ENCODE measurements at regions not wholly inside any gene's neighbourhood (a gene's known extent, or its start where the extent isn't known, plus 50 kb on each side); places are given as distances from the start of the nearest gene placed in this dataset.

DNA sequence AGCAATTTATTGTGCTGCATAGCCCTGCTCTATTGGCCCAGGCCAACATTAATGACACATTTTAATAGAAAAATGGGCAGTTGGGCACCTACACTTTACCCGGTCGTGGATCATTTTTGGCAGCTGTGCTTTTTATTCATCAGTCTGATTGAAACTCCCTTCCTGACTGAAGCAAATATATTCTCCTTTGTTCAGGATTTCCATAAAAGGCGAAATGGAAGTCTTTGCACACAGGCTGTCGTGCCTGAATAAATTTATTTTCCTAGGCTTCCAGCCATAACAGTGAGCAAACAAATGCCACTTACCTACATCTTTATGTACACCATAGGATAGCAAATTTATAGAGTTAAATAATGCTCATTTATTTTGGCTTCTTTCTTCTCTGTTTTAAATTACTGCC lies 480.7 kb upstream of the DCN start:
- no peaks in the 10 kb centered on the region for H3K9me3 Mint-ChIP-seq (ENCODE audit: unreplicated experiment)
- no peak for DNase-seq (ENCODE audit: unreplicated experiment)
- H3K36me3 Mint-ChIP-seq (ENCODE audit: insufficient read depth, unreplicated experiment) = peaks cover 6% of the 10 kb centered on the region
- BruUV-seq (replicated peaks) = no TSS peak
- CTCF ChIA-PET = no interaction called here
- H3K4me3 Mint-ChIP-seq (ENCODE audit: unreplicated experiment) = no peak overlapping the region
- no peak overlapping the region for H3K27ac Mint-ChIP-seq (ENCODE audit: low read depth, unreplicated experiment)
- intact Hi-C loops (cut with micrococcal nuclease) = no loop called here
- POLR2A ChIA-PET = interaction anchor here (0.8 kb wide), 1 partner anchor 99 kb away, joined by 3 read pairs; no protein-coding TSS in a partner anchor
- H3K4me1 Mint-ChIP-seq (ENCODE audit: insufficient read depth, unreplicated experiment) = no peaks in the 10 kb centered on the region
- TF ChIP-seq CTCF (IDR thresholded peaks at IDR 0.05; ENCODE audit: unreplicated experiment) = no peak
- H3K27me3 Mint-ChIP-seq (ENCODE audit: insufficient read depth, unreplicated experiment) = no peaks in the 10 kb centered on the region

- no peak for TF ChIP-seq CTCF (IDR thresholded peaks at IDR 0.05; ENCODE audit: unreplicated experiment)
- no peaks in the 10 kb centered on the region for H3K27me3 Mint-ChIP-seq (ENCODE audit: insufficient read depth, unreplicated experiment)
- no peak overlapping the region for H3K4me3 Mint-ChIP-seq (ENCODE audit: unreplicated experiment)
- H3K27ac Mint-ChIP-seq (ENCODE audit: low read depth, unreplicated experiment) = no peak overlapping the region
- intact Hi-C loops (cut with micrococcal nuclease) = no loop called here
- ChIA-PET CTCF (no interaction called here), POLR2A (interaction anchor here (1.2 kb wide), 1 partner anchor 41 kb away, joined by 3 read pairs; no protein-coding TSS in a partner anchor)
- BruUV-seq (replicated peaks) = no TSS peak
- H3K4me1 Mint-ChIP-seq (ENCODE audit: insufficient read depth, unreplicated experiment) = no peaks in the 10 kb centered on the region
- no peak for DNase-seq (ENCODE audit: unreplicated experiment)
- no peaks in the 10 kb centered on the region for H3K9me3 Mint-ChIP-seq (ENCODE audit: unreplicated experiment)
- H3K36me3 Mint-ChIP-seq (ENCODE audit: insufficient read depth, unreplicated experiment) = peaks cover 6% of the 10 kb centered on the region
Measured at GRCh38 chr12:91662021-91662420, 479.4 kb upstream of the DCN start.

- ChIA-PET CTCF (interaction anchor here (0.7 to 0.9 kb wide), 2 partner anchors 22 to 387 kb away, joined by 3 to 5 read pairs; no protein-coding TSS in a partner anchor), POLR2A (interaction anchor here (0.8 kb wide), 1 partner anchor 15 kb away, joined by 3 read pairs; no protein-coding TSS in a partner anchor)
- H3K4me1 Mint-ChIP-seq (ENCODE audit: insufficient read depth, unreplicated experiment) = no peaks in the 10 kb centered on the region
Measured at GRCh38 chr12:91657032-91657431, 474.4 kb upstream of the DCN start.

GRCh38 chr12:91655966-91656365 lies 473.3 kb upstream of the DCN start:
- ChIA-PET POLR2A (interaction anchor here (0.5 kb wide), 1 partner anchor 434 kb away, joined by 3 read pairs; no protein-coding TSS in a partner anchor), CTCF (no interaction called here)
- Mint-ChIP-seq H3K27me3 (ENCODE audit: insufficient read depth, unreplicated experiment) (no peaks in the 10 kb centered on the region), H3K4me3 (ENCODE audit: unreplicated experiment) (no peak overlapping the region), H3K36me3 (ENCODE audit: insufficient read depth, unreplicated experiment) (peaks cover 6% of the 10 kb centered on the region), H3K27ac (ENCODE audit: low read depth, unreplicated experiment) (no peak overlapping the region), H3K9me3 (ENCODE audit: unreplicated experiment) (no peaks in the 10 kb centered on the region), H3K4me1 (ENCODE audit: insufficient read depth, unreplicated experiment) (no peaks in the 10 kb centered on the region)
- TF ChIP-seq CTCF (IDR thresholded peaks at IDR 0.05; ENCODE audit: unreplicated experiment) = no peak
- DNase-seq (ENCODE audit: unreplicated experiment) = no peak
- no TSS peak for BruUV-seq (replicated peaks)
- intact Hi-C loops (cut with micrococcal nuclease) = no loop called here

More at GRCh38 chr12:91657032-91657431, 474.4 kb upstream of the DCN start:
- intact Hi-C loops (cut with micrococcal nuclease) = no loop called here
- Mint-ChIP-seq H3K4me3 (ENCODE audit: unreplicated experiment) (no peak overlapping the region), H3K9me3 (ENCODE audit: unreplicated experiment) (no peaks in the 10 kb centered on the region), H3K36me3 (ENCODE audit: insufficient read depth, unreplicated experiment) (peaks cover 6% of the 10 kb centered on the region), H3K27me3 (ENCODE audit: insufficient read depth, unreplicated experiment) (no peaks in the 10 kb centered on the region), H3K27ac (ENCODE audit: low read depth, unreplicated experiment) (no peak overlapping the region)
- no peak for TF ChIP-seq CTCF (IDR thresholded peaks at IDR 0.05; ENCODE audit: unreplicated experiment)
- DNase-seq (ENCODE audit: unreplicated experiment) = no peak
- BruUV-seq (replicated peaks) = no TSS peak

All from MCF 10A (cell line).